ENCODE measurements at regions not wholly inside any gene's neighbourhood (a gene's known extent, or its start where the extent isn't known, plus 50 kb on each side); places are given as distances from the start of the nearest gene placed in this dataset.
"Not testable (repeated sequence)": the region's sequence is repeated elsewhere in the genome, so short reads cannot be mapped to it uniquely, and the experiment has no call there.

DNA sequence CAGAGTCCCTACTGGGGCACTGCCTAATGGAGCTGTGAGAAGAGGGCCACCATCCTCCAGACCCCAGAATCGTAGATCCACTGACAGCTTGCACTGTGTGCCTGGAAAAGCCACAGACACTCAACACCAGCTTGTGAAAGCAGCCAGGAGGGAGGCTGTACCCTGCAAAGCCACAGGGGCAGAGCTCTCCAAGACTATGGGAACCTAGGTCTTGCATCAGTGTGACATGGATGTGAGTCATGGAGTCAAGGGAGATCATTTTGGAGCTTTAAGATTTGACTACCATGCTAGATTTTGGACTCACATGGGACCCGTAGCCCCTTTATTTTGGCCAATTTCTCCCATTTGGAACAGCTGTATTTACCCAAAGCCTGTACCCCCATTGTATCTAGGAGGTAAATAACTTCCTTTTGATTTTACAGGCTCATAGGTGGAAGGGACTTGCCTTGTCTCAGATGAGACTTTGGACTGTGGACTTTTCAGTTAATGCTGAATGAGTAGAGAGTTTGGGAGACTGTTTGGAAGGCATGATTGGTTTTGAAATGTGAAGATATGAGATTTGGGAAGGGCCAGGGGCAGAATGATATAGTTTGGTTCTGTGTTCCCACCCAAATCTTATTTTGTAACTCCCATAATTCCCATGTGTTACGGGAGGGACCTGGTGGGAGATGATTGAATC is 734.6 kb downstream of the USP25 start:
- intact Hi-C loops (cut with micrococcal nuclease), result not testable (repeated sequence)

- intact Hi-C loops (cut with micrococcal nuclease), result no loop called here
Measured at GRCh38 chr21:16468184-16468583, 738.4 kb downstream of the USP25 start.

DNA sequence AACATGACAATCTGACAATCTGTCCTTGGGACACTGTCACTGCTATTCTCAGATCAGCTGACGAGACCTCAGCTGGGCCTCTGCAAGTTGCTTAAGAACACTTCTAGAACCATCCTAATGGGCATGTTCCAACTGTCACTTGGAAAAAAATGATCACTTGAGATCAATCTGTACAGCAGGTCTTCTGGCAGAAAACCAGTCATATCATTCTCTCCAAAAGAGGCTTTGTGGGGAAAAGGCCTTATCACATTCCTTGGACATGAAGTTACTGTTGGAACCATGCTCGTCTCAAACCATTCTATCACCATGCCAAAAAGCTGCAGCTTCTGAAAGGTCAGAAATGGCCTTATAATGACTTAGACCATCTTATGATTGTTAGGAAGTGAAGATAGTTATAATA is 744.2 kb downstream of the USP25 start:
- intact Hi-C loops (cut with micrococcal nuclease), result no loop called here

DNA sequence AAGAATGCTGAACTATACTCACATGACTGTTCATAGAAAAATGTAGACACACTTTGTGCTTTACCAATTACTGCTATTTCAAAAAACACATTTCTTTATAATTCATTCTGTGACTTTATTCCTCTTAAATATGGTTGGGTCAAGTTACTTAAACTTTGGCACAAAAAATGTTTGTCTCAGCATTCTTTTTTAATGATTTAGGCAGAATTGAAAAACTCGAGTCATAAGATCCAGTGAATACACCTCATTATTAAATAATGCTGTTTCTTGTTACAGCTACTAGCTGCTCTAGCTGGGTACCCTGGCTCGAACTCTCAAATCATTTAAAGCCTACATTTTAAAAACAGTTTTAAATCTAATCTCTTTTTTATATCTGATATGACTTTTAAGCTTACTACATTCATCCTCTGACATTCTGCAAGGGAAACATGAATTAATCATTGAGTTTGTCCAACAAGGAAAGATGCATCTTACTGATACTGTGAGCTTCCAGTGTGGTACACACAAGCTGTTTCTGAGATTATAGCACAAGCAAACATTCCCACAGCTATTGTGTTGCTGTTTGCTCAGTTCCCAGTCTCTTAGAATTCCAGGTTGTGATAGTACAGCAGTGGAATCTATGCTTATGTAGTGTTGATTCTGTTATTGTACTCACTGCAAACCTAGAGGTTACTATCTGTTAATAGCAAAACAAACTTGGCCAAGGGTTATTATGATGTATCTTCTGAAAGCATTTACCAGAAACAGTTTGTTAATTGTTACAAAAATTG is 746.5 kb downstream of the USP25 start:
- intact Hi-C loops (cut with micrococcal nuclease), result no loop called here

- intact Hi-C loops (cut with micrococcal nuclease), result no loop called here
Measured at GRCh38 chr21:16488042-16488441, 758.3 kb downstream of the USP25 start.

- intact Hi-C loops (cut with micrococcal nuclease), result no loop called here
Measured at GRCh38 chr21:16492356-16492755, 762.6 kb downstream of the USP25 start.

DNA sequence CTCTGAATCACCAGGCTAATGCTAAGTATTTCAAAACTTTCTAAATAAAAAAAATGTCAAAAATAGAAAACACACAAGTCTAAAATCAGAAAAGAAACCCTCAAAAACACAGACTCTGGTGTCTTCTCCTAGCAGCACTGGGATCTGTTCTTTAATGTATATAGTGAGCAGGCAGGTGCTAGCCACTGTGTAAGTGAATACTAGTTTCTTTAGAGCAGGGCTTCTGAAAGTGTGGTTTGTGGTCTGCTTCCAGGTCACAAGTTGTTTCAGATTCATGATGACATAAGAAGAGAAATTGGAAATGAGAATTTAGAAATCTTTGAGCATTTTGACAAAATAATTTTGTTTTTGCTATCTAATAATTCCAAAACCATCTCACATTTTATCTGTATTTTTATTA is 763.1 kb downstream of the USP25 start:
- intact Hi-C loops (cut with micrococcal nuclease), result no loop called here

DNA sequence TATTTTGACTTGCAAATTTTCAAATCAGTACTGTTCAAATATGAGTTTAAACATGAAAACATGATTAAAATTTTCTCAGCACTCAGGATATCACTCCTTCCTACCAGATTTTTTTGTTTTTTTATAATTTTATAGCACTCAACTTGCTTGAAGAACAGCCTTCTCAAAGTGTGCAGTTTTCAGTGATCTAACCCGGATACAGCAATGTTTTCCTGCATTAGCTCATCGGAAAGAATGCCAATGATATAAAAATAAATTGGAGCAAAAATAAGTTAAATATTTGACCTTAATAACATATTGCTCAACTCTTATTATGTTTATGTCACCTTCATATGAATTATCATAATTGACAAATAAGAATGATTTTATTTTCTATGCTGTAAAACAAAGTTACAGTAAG is 766.8 kb downstream of the USP25 start:
- intact Hi-C loops (cut with micrococcal nuclease), result no loop called here

GRCh38 chr21:16500271-16500670 is 770.5 kb downstream of the USP25 start:
- intact Hi-C loops (cut with micrococcal nuclease), result no loop called here

- intact Hi-C loops (cut with micrococcal nuclease), result no loop called here
Measured at GRCh38 chr21:16502273-16502672, 772.5 kb downstream of the USP25 start.

DNA sequence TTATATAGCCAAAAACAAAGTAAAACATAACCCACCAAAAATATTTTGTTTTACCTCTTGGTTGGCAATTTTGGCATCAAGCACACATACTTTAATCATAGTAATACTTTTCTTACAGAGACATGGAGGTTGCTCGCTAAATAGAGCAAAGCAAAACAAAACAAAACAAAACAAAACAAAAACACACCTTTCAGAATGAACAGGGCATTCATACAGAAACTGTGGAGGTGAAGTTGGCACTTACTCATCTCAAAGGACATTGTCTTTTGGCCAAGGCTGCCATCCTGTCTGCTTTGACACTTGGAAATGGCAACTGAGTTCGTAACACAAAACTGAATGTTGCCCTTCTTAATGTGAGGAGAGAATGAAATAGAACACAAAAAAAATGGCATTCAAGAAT is 773.1 kb downstream of the USP25 start:
- intact Hi-C loops (cut with micrococcal nuclease), result no loop called here

DNA sequence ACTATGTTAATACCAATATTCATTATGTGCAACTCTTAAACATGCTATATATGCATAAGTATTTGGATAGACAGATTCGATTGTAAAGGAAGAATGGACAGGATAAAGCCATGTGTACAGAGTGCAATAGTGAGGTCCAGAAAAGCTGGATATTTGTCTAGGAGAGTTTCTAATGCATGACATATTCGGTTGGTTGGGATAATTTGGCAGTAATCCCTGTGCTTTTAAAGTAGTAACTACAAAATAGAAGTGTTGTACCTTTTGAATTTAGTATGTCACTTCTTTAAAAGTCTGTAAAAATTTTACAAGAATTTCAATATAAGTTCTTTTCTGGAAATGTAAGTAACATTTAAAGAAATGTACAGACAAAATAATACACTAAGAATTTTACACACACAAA is 774.5 kb downstream of the USP25 start:
- intact Hi-C loops (cut with micrococcal nuclease), result no loop called here

DNA sequence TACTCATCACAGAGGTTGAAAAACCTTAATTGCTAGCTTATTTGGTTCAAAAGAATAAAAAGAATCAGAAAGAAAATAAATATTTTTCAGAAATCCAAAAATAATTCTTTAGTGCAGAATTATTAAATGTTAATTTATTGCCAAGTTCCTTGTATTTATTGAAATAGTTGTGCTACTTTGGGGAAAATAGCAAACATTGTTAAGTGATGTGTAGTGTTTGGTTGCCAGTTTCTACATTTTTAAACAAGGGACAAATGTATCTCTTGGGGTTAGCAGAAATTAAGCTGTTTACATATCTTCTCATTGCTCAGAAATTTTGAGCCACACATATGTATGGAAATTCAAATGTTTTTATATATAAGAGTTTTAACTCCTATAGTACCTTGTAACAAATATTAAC is 775.0 kb downstream of the USP25 start:
- intact Hi-C loops (cut with micrococcal nuclease), result no loop called here

DNA sequence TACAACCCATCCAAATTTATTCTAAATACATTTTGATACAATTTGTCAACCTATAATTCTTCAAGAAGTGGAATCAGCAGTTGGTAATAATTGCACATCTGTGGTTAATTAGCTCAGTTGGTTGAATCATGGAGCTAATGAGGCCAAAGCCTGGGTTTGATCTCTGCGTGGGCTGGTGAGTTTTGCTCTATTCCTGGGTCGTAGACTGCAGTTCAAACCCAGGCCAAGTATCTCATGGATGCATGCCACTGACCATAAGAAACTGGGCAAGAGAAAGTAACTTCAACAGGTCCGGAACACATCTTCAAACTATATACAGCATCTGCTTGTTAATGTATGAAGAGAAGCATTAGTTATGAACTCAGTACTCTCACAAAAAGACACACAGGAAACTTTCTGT is 779.7 kb downstream of the USP25 start:
- intact Hi-C loops (cut with micrococcal nuclease), result no loop called here

DNA sequence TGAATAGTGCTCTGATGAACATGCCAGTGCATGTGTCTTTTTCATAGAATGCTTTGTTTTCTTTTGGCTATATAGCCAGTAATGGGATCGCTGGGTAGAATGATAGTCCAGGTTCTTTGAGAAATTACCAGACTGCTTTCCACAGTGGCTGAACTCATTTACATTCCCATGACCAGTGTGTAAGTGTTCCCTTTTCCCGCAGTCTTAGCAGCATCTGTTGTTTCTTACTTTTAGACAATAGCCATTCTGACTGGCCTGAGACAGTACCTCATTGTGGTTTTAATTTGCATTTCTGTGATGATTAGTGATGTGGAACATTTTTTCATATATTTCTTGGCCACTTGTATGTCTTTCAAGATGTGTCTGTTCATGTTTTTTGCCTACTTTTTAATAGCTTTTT is 784.5 kb downstream of the USP25 start:
- intact Hi-C loops (cut with micrococcal nuclease), result no loop called here

- intact Hi-C loops (cut with micrococcal nuclease), result no loop called here
Measured at GRCh38 chr21:16517383-16517782, 787.6 kb downstream of the USP25 start.

- intact Hi-C loops (cut with micrococcal nuclease), result no loop called here
Measured at GRCh38 chr21:16519036-16519435, 789.3 kb downstream of the USP25 start.

GRCh38 chr21:16519644-16520043 is 789.9 kb downstream of the USP25 start:
- intact Hi-C loops (cut with micrococcal nuclease), result no loop called here

GRCh38 chr21:16522548-16522947 is 792.8 kb downstream of the USP25 start:
- intact Hi-C loops (cut with micrococcal nuclease), result no loop called here

- intact Hi-C loops (cut with micrococcal nuclease), result no loop called here
Measured at GRCh38 chr21:16530656-16531055, 800.9 kb downstream of the USP25 start.

GRCh38 chr21:16532840-16533239 is 803.1 kb downstream of the USP25 start:
- intact Hi-C loops (cut with micrococcal nuclease), result no loop called here

DNA sequence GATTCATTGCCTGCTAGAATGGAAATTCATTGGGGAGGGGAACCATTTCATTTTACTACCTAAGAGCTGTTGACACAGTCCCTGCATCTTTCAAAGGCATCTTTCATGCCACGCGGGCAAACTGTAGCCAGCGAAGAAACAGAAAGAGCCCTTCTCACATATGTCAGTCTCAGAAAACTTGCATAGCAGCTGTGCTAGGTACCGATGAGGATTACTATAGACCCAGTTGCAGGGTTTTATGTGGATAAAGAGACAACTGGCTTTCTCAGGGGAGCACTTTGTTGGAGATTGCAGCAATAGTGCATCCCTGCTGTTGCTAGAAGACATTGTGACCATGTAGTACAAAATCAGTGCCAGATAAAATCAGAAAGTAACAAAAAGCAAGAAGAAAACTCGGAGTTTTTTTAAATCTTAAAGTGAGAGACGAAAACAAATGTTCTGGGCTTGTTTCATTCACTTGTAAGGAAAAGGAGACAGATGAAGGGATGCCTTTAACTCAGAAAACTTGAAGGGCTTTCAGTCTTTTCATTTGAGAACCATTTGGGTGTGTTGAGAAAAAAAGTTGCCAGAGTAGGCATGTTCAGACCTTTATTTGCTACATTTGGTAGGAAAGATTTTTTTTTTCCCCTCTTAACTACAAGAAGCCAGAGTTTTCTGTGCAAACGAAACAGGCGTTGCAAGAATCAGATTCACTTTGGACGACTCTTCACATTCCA is 804.1 kb downstream of the USP25 start:
- intact Hi-C loops (cut with micrococcal nuclease), result no loop called here

Measured in T-helper 2 cell treated with Interferon-gamma antibody and Interleukin-4, amounts not matched to agents 100 ng/mL and 5 ng/mL, for 36 hours (primary cell).